GM12873 (cell line): ENCODE measurements at regions not wholly inside any gene's neighbourhood (a gene's known extent, or its start where the extent isn't known, plus 50 kb on each side); places are given as distances from the start of the nearest gene placed in this dataset.

Experiments used
- CTCF ChIP-seq: IDR thresholded peaks from 2 replicates; pipeline ENCODE4 v1.5.1; 2012; ENCODE audit warnings: low read depth, mild to moderate bottlenecking, moderate library complexity, low read length, control low read depth; ENCODE audit not compliant: insufficient read depth; ENCODE audit errors: missing control alignments

GRCh38 chr13:22325761-22326160 lies 654.9 kb downstream of the FGF9 start:
- TF ChIP-seq CTCF, result no peak

GRCh38 chr13:22332416-22332815 lies 661.5 kb downstream of the FGF9 start:
- TF ChIP-seq CTCF, result no peak

- no peak for TF ChIP-seq CTCF
Measured at GRCh38 chr13:22336460-22336859, 665.6 kb downstream of the FGF9 start.

- no peak for TF ChIP-seq CTCF
Measured at GRCh38 chr13:22357132-22357531, 686.3 kb downstream of the FGF9 start.

- no peak for TF ChIP-seq CTCF
Measured at GRCh38 chr13:22369090-22369489, 698.2 kb downstream of the FGF9 start.

GRCh38 chr13:22369840-22370239 lies 699.0 kb downstream of the FGF9 start:
- TF ChIP-seq CTCF, result no peak

GRCh38 chr13:22372261-22372660 lies 701.4 kb downstream of the FGF9 start:
- TF ChIP-seq CTCF, result no peak
